ENCODE measurements at regions not wholly inside any gene's neighbourhood (a gene's known extent, or its start where the extent isn't known, plus 50 kb on each side); places are given as distances from the start of the nearest gene placed in this dataset.

DNA sequence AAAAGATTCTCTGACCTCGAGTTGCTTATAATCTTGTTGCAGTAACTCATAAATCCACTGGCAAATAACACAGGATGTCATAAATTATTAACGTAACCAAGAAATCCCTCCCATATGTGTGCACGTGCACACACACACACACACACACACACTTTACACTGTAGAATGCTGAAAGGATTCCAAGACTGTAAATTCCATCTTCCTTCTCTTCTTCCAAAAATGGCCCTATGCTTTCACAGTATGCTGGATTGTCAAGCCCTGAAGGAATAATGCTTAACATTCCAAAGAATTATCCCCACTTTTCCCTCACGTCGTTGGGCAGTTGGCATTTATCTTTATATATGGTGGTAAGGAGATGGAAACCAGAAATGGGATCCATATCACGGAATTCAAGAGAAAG, 117.5 kb upstream of the CRIM1 start:
- TF ChIP-seq, protein P1, sequence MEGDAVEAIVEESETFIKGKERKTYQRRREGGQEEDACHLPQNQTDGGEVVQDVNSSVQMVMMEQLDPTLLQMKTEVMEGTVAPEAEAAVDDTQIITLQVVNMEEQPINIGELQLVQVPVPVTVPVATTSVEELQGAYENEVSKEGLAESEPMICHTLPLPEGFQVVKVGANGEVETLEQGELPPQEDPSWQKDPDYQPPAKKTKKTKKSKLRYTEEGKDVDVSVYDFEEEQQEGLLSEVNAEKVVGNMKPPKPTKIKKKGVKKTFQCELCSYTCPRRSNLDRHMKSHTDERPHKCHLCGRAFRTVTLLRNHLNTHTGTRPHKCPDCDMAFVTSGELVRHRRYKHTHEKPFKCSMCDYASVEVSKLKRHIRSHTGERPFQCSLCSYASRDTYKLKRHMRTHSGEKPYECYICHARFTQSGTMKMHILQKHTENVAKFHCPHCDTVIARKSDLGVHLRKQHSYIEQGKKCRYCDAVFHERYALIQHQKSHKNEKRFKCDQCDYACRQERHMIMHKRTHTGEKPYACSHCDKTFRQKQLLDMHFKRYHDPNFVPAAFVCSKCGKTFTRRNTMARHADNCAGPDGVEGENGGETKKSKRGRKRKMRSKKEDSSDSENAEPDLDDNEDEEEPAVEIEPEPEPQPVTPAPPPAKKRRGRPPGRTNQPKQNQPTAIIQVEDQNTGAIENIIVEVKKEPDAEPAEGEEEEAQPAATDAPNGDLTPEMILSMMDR (IDR thresholded peaks at IDR 0.05; ENCODE audit: poor library complexity, severe bottlenecking): no peak
- TF ChIP-seq SMC3 (conservative IDR thresholded peaks at IDR 0.05; ENCODE audit: poor library complexity) (no peak), POLR2AphosphoS5 (IDR thresholded peaks at IDR 0.05) (no peak), EP300 (conservative IDR thresholded peaks at IDR 0.05; ENCODE audit: poor library complexity, severe bottlenecking) (no peak)
